ENCODE measurements at regions not wholly inside any gene's neighbourhood (a gene's known extent, or its start where the extent isn't known, plus 50 kb on each side); places are given as distances from the start of the nearest gene placed in this dataset.

DNA sequence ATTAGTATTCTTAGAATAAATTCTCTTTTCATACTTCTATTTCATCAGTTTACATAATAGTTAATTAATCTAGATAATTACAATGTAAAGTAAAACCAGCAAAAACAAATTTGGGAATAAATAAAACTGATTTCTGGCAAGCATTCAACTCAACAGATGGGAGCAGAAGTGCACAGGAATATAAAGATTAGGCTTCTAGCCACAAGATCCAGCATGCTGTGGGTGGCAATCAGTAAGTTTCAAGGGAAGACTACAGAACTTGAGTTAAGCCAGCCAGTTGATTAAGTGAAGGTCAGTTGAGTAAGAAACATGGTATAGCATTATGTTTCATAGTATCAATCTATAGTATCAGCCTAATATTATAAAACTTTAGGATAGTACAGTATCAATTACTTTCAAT, 324.2 kb upstream of the AADAT start:
- TF ChIP-seq, protein P1, sequence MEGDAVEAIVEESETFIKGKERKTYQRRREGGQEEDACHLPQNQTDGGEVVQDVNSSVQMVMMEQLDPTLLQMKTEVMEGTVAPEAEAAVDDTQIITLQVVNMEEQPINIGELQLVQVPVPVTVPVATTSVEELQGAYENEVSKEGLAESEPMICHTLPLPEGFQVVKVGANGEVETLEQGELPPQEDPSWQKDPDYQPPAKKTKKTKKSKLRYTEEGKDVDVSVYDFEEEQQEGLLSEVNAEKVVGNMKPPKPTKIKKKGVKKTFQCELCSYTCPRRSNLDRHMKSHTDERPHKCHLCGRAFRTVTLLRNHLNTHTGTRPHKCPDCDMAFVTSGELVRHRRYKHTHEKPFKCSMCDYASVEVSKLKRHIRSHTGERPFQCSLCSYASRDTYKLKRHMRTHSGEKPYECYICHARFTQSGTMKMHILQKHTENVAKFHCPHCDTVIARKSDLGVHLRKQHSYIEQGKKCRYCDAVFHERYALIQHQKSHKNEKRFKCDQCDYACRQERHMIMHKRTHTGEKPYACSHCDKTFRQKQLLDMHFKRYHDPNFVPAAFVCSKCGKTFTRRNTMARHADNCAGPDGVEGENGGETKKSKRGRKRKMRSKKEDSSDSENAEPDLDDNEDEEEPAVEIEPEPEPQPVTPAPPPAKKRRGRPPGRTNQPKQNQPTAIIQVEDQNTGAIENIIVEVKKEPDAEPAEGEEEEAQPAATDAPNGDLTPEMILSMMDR (conservative IDR thresholded peaks at IDR 0.05; ENCODE audit: low read depth in 2 of 2): no peak
- no peak for TF ChIP-seq EZH2 (IDR thresholded peaks at IDR 0.05; ENCODE audit: low read depth, unreplicated experiment)
- TF ChIP-seq POLR2AphosphoS5 (IDR thresholded peaks at IDR 0.05; ENCODE audit: low read depth): no peak
- no peak for TF ChIP-seq STAT1 (IDR thresholded peaks at IDR 0.05; ENCODE audit: unreplicated experiment)
- TF ChIP-seq CREB1 (CRISPR knock-in tag; IDR thresholded peaks at IDR 0.05; ENCODE audit: low read depth): no peak
- no peak for TF ChIP-seq EZH2phosphoT487 (IDR thresholded peaks at IDR 0.05; ENCODE audit: unreplicated experiment)
- TF ChIP-seq, protein P2, sequence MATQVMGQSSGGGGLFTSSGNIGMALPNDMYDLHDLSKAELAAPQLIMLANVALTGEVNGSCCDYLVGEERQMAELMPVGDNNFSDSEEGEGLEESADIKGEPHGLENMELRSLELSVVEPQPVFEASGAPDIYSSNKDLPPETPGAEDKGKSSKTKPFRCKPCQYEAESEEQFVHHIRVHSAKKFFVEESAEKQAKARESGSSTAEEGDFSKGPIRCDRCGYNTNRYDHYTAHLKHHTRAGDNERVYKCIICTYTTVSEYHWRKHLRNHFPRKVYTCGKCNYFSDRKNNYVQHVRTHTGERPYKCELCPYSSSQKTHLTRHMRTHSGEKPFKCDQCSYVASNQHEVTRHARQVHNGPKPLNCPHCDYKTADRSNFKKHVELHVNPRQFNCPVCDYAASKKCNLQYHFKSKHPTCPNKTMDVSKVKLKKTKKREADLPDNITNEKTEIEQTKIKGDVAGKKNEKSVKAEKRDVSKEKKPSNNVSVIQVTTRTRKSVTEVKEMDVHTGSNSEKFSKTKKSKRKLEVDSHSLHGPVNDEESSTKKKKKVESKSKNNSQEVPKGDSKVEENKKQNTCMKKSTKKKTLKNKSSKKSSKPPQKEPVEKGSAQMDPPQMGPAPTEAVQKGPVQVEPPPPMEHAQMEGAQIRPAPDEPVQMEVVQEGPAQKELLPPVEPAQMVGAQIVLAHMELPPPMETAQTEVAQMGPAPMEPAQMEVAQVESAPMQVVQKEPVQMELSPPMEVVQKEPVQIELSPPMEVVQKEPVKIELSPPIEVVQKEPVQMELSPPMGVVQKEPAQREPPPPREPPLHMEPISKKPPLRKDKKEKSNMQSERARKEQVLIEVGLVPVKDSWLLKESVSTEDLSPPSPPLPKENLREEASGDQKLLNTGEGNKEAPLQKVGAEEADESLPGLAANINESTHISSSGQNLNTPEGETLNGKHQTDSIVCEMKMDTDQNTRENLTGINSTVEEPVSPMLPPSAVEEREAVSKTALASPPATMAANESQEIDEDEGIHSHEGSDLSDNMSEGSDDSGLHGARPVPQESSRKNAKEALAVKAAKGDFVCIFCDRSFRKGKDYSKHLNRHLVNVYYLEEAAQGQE (IDR thresholded peaks at IDR 0.05; ENCODE audit: unreplicated experiment): no peak
- TF ChIP-seq JUNB (IDR thresholded peaks at IDR 0.05; ENCODE audit: unreplicated experiment): no peak
- TF ChIP-seq ZNF114 (CRISPR knock-in tag; IDR thresholded peaks at IDR 0.05): no peak
- no peak for TF ChIP-seq ZNF331 (CRISPR knock-in tag; IDR thresholded peaks at IDR 0.05; ENCODE audit: low read depth)
- TF ChIP-seq, protein P3, sequence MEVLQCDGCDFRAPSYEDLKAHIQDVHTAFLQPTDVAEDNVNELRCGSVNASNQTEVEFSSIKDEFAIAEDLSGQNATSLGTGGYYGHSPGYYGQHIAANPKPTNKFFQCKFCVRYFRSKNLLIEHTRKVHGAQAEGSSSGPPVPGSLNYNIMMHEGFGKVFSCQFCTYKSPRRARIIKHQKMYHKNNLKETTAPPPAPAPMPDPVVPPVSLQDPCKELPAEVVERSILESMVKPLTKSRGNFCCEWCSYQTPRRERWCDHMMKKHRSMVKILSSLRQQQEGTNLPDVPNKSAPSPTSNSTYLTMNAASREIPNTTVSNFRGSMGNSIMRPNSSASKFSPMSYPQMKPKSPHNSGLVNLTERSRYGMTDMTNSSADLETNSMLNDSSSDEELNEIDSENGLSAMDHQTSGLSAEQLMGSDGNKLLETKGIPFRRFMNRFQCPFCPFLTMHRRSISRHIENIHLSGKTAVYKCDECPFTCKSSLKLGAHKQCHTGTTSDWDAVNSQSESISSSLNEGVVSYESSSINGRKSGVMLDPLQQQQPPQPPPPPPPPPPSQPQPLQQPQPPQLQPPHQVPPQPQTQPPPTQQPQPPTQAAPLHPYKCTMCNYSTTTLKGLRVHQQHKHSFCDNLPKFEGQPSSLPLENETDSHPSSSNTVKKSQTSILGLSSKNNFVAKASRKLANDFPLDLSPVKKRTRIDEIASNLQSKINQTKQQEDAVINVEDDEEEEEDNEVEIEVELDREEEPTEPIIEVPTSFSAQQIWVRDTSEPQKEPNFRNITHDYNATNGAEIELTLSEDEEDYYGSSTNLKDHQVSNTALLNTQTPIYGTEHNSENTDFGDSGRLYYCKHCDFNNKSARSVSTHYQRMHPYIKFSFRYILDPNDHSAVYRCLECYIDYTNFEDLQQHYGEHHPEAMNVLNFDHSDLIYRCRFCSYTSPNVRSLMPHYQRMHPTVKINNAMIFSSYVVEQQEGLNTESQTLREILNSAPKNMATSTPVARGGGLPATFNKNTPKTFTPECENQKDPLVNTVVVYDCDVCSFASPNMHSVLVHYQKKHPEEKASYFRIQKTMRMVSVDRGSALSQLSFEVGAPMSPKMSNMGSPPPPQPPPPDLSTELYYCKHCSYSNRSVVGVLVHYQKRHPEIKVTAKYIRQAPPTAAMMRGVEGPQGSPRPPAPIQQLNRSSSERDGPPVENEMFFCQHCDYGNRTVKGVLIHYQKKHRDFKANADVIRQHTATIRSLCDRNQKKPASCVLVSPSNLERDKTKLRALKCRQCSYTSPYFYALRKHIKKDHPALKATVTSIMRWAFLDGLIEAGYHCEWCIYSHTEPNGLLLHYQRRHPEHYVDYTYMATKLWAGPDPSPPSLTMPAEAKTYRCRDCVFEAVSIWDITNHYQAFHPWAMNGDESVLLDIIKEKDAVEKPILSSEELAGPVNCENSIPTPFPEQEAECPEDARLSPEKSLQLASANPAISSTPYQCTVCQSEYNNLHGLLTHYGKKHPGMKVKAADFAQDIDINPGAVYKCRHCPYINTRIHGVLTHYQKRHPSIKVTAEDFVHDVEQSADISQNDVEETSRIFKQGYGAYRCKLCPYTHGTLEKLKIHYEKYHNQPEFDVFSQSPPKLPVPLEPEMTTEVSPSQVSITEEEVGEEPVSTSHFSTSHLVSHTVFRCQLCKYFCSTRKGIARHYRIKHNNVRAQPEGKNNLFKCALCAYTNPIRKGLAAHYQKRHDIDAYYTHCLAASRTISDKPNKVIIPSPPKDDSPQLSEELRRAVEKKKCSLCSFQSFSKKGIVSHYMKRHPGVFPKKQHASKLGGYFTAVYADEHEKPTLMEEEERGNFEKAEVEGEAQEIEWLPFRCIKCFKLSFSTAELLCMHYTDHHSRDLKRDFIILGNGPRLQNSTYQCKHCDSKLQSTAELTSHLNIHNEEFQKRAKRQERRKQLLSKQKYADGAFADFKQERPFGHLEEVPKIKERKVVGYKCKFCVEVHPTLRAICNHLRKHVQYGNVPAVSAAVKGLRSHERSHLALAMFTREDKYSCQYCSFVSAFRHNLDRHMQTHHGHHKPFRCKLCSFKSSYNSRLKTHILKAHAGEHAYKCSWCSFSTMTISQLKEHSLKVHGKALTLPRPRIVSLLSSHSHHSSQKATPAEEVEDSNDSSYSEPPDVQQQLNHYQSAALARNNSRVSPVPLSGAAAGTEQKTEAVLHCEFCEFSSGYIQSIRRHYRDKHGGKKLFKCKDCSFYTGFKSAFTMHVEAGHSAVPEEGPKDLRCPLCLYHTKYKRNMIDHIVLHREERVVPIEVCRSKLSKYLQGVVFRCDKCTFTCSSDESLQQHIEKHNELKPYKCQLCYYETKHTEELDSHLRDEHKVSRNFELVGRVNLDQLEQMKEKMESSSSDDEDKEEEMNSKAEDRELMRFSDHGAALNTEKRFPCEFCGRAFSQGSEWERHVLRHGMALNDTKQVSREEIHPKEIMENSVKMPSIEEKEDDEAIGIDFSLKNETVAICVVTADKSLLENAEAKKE (CRISPR knock-in tag; IDR thresholded peaks at IDR 0.05): no peak

All from GM23338 (cell line).